ENCODE measurements at regions not wholly inside any gene's neighbourhood (a gene's known extent, or its start where the extent isn't known, plus 50 kb on each side); places are given as distances from the start of the nearest gene placed in this dataset.

DNA sequence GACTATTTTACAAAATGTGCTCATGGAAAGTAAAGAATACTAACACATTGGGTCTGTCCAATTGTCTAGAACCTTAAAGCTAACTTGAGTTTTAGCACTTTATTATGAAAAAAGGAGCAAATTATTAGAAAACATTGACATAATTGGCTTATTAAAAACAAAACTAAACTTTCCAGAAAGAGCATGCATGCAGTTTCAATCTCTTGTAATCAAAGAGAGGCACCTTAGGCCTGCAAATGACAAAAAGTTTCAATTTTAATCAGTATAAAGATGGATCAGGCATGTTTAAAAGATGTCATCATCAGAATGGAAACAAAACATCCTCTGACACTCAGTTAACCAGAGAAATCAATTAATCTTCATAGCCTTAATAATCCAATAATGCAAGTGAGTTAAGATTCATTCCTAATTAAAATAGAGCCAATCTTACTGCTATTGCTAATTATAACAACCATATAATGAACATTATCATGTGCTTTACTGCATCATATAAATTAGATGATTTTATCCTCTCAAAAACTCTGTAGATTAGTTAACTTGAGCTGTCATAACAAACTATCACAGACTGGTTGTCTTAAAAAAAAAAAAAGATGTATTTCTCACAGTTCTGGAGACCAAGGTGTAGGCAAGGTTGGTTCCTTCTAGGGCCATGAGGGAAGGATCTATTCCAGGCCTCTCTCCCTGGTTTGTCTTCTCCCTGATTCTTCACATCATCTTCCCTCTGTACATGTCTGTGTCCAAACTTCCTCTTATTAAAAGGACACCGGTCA is 131.4 kb downstream of the RPAP3 start:
- Mint-ChIP-seq H3K4me3 (ENCODE audit: unreplicated experiment) (no peak overlapping the region), H3K36me3 (ENCODE audit: unreplicated experiment) (no peaks in the 10 kb centered on the region), H3K4me1 (ENCODE audit: unreplicated experiment) (peaks cover 4% of the 10 kb centered on the region), H3K27ac (ENCODE audit: unreplicated experiment) (no peak overlapping the region), H3K27me3 (ENCODE audit: unreplicated experiment) (peaks cover 31% of the 10 kb centered on the region), H3K9me3 (ENCODE audit: unreplicated experiment) (no peaks in the 10 kb centered on the region)
- DNase-seq (ENCODE audit: extremely low spot score, unreplicated experiment), result no peak
- TF ChIP-seq, protein P1, sequence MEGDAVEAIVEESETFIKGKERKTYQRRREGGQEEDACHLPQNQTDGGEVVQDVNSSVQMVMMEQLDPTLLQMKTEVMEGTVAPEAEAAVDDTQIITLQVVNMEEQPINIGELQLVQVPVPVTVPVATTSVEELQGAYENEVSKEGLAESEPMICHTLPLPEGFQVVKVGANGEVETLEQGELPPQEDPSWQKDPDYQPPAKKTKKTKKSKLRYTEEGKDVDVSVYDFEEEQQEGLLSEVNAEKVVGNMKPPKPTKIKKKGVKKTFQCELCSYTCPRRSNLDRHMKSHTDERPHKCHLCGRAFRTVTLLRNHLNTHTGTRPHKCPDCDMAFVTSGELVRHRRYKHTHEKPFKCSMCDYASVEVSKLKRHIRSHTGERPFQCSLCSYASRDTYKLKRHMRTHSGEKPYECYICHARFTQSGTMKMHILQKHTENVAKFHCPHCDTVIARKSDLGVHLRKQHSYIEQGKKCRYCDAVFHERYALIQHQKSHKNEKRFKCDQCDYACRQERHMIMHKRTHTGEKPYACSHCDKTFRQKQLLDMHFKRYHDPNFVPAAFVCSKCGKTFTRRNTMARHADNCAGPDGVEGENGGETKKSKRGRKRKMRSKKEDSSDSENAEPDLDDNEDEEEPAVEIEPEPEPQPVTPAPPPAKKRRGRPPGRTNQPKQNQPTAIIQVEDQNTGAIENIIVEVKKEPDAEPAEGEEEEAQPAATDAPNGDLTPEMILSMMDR (IDR thresholded peaks at IDR 0.05), result no peak

DNA sequence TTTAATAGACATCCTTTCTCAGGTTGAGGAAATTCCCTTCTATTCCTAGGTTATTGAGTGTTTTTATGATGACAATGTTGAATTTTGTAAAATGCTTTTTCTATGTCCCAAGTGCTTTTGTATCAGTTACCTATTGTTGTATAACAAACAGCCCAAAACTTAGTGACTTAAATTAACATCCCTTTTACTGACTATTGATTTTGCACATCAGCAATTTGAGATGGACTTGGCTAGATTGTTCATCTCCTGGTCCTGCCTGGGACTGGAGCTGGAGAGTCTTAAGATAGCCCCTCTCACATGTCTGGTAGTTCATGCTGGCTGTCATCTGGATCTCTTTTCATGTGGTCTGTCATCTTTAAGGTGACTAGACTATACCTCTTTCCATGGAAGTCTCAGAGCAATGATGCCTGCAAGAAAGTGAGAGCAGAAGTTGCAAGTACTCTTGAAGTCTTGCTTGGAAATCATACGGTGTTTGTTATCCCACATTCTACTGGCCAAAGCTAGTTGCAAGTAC is 132.6 kb downstream of the RPAP3 start:
- Mint-ChIP-seq H3K9me3 (ENCODE audit: unreplicated experiment) (no peaks in the 10 kb centered on the region), H3K27ac (ENCODE audit: unreplicated experiment) (no peak overlapping the region), H3K27me3 (ENCODE audit: unreplicated experiment) (peaks cover 38% of the 10 kb centered on the region), H3K4me3 (ENCODE audit: unreplicated experiment) (no peak overlapping the region), H3K4me1 (ENCODE audit: unreplicated experiment) (peaks cover 4% of the 10 kb centered on the region), H3K36me3 (ENCODE audit: unreplicated experiment) (no peaks in the 10 kb centered on the region)
- TF ChIP-seq, protein P1 (IDR thresholded peaks at IDR 0.05), result no peak
- DNase-seq (ENCODE audit: extremely low spot score, unreplicated experiment), result no peak

DNA sequence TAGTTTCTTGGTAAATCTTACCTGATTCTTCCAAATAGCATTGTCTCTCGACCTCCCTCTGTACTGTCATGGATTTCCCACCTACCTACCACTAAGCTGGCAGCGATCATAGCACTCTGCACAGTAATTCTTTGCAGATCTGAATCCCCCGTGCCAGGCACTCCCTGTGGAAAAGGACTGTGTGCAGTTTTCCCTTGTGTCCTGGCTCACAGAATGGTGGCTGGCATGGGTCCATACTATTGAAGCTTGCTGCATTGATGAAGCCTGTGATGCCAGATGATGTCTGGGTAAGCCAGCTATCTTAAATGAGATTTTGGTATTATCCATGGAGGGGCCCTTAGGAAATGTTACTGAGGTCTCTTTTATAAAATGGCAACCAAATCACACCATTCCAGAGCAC is 135.7 kb downstream of the RPAP3 start:
- Mint-ChIP-seq H3K4me1 (ENCODE audit: unreplicated experiment) (no peaks in the 10 kb centered on the region), H3K36me3 (ENCODE audit: unreplicated experiment) (no peaks in the 10 kb centered on the region), H3K27ac (ENCODE audit: unreplicated experiment) (no peak overlapping the region), H3K9me3 (ENCODE audit: unreplicated experiment) (no peaks in the 10 kb centered on the region), H3K27me3 (ENCODE audit: unreplicated experiment) (peaks cover 47% of the 10 kb centered on the region), H3K4me3 (ENCODE audit: unreplicated experiment) (no peak overlapping the region)
- DNase-seq (ENCODE audit: extremely low spot score, unreplicated experiment), result no peak
- TF ChIP-seq, protein P1 (IDR thresholded peaks at IDR 0.05), result no peak

DNA sequence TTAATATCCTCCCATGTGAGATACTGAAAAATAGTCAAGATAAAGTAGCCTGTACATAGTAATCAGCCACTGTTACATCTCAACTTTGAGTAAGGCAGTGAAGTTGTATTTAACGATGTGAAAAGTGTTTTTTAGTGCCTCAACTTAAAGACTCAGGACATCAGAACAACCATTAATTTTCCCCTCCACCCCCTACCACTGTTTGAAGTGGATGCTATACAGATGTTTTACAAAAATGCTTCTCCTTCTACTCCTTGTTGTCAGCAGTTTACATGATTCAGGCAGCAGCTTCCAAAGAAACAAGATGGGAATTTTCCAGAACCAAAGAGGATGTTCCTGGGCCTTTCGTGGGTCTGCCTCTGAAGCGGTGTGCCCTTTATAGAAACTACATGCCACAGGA is 143.6 kb downstream of the RPAP3 start:
- Mint-ChIP-seq H3K36me3 (ENCODE audit: unreplicated experiment) (no peaks in the 10 kb centered on the region), H3K27me3 (ENCODE audit: unreplicated experiment) (peaks cover 34% of the 10 kb centered on the region), H3K4me3 (ENCODE audit: unreplicated experiment) (no peak overlapping the region), H3K9me3 (ENCODE audit: unreplicated experiment) (no peaks in the 10 kb centered on the region), H3K27ac (ENCODE audit: unreplicated experiment) (no peak overlapping the region), H3K4me1 (ENCODE audit: unreplicated experiment) (no peaks in the 10 kb centered on the region)
- TF ChIP-seq, protein P1 (IDR thresholded peaks at IDR 0.05), result no peak
- DNase-seq (ENCODE audit: extremely low spot score, unreplicated experiment), result no peak

DNA sequence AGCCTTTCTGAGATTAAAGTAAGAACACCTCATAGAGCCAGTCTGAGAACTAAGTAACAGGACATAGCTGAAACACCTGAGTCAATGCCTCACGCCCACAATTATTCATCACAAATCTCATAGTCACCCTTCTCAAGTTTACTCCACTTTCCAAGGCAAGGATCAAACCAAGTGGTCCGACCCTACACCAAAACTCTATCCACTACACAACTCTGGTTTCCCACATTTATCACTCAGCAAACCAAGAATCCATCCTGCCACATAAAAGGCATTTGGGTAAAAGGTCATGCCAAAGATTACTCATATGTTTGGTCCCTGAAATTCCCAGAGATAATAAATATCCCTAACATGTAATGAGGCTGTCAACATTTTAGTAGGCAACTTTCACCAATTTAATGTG is 144.1 kb downstream of the RPAP3 start:
- H3K36me3 Mint-ChIP-seq (ENCODE audit: unreplicated experiment), result no peaks in the 10 kb centered on the region
- peaks cover 35% of the 10 kb centered on the region for H3K27me3 Mint-ChIP-seq (ENCODE audit: unreplicated experiment)
- no peak for DNase-seq (ENCODE audit: extremely low spot score, unreplicated experiment)
- TF ChIP-seq, protein P1 (IDR thresholded peaks at IDR 0.05), result no peak
- no peaks in the 10 kb centered on the region for H3K4me1 Mint-ChIP-seq (ENCODE audit: unreplicated experiment)
- H3K9me3 Mint-ChIP-seq (ENCODE audit: unreplicated experiment), result no peaks in the 10 kb centered on the region
- no peak overlapping the region for H3K4me3 Mint-ChIP-seq (ENCODE audit: unreplicated experiment)
- no peak overlapping the region for H3K27ac Mint-ChIP-seq (ENCODE audit: unreplicated experiment)
